ENCODE measurements at regions not wholly inside any gene's neighbourhood (a gene's known extent, or its start where the extent isn't known, plus 50 kb on each side); places are given as distances from the start of the nearest gene placed in this dataset.

GRCh38 chr14:98192946-98193345, 1079.1 kb downstream of the BCL11B start:
- TF ChIP-seq EZH2 (IDR thresholded peaks at IDR 0.05; ENCODE audit: insufficient read depth, poor library complexity, severe bottlenecking) (no peak), EZH2phosphoT487 (IDR thresholded peaks at IDR 0.05; ENCODE audit: insufficient read depth, low read depth) (no peak)

Data from GM23248 (cell line).